Islet of Langerhans (tissue), 1 donor: ENCODE measurements at regions not wholly inside any gene's neighbourhood (a gene's known extent, or its start where the extent isn't known, plus 50 kb on each side); places are given as distances from the start of the nearest gene placed in this dataset.
"Not testable (repeated sequence)": the region's sequence is repeated elsewhere in the genome, so short reads cannot be mapped to it uniquely, and the experiment has no call there.

Experiments used
- FAIRE-seq: peaks from one replicate; lab custom pipeline; 2011; peaks lifted over from hg19 to GRCh38; lab: Jason Lieb, UNC

- no peak for FAIRE-seq
These were observed 169.4 kb downstream of the NRN1 start for GRCh38 chr6:5837323-5837722.

- not testable (repeated sequence) for FAIRE-seq
These were observed 170.1 kb downstream of the NRN1 start for GRCh38 chr6:5836597-5836996.

GRCh38 chr6:5833120-5833519, 173.6 kb downstream of the NRN1 start:
- no peak for FAIRE-seq

- FAIRE-seq, result no peak
These were observed 174.1 kb downstream of the NRN1 start for GRCh38 chr6:5832668-5833067.

GRCh38 chr6:5831219-5831862, 175.4 kb downstream of the NRN1 start:
- FAIRE-seq, result not testable (repeated sequence)

GRCh38 chr6:5828296-5828695, 178.4 kb downstream of the NRN1 start:
- no peak for FAIRE-seq

- no peak for FAIRE-seq
These were observed 179.4 kb downstream of the NRN1 start for GRCh38 chr6:5827056-5827904.

GRCh38 chr6:5824382-5824983, 182.2 kb downstream of the NRN1 start:
- FAIRE-seq, result not testable (repeated sequence)
